WI38 (cell line): ENCODE measurements at regions not wholly inside any gene's neighbourhood (a gene's known extent, or its start where the extent isn't known, plus 50 kb on each side); places are given as distances from the start of the nearest gene placed in this dataset.
A peak's percentile ranks its signal among the peaks of the same experiment; 100 is the strongest.

ENCODE experiments used
- H3K4me3 ChIP-seq: 2 replicates; pipeline ENCODE4 v1.5.1; 2011; ENCODE audit warnings: low read depth, mild to moderate bottlenecking, control low read depth, low read length
- TF ChIP-seq, protein P1 (sequence below): IDR thresholded peaks from 2 replicates; pipeline ENCODE4 v1.5.1; 2012; ENCODE audit warnings: low read depth, mild to moderate bottlenecking, control low read depth, low read length

DNA sequence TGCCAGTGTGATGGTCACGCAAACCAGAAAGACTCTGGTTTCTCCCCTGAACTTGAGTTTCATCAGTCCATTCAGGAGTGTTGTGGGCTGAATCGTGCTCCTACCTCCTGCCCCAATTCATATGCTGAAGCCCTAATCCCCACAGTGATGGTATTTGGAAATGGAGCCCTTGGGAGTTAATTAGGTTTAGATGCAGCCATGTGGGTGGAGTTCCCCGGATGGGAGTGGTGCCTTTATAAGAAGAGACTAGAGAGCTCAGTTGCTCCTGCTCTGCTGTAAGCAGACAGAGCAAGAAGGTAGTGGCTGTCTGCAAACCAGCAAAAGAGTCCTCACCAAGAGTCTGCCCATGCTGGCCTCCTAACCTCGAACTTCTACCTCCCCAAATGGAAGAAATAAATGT, 160.3 kb upstream of the DYNLRB2 start:
- TF ChIP-seq, protein P1, sequence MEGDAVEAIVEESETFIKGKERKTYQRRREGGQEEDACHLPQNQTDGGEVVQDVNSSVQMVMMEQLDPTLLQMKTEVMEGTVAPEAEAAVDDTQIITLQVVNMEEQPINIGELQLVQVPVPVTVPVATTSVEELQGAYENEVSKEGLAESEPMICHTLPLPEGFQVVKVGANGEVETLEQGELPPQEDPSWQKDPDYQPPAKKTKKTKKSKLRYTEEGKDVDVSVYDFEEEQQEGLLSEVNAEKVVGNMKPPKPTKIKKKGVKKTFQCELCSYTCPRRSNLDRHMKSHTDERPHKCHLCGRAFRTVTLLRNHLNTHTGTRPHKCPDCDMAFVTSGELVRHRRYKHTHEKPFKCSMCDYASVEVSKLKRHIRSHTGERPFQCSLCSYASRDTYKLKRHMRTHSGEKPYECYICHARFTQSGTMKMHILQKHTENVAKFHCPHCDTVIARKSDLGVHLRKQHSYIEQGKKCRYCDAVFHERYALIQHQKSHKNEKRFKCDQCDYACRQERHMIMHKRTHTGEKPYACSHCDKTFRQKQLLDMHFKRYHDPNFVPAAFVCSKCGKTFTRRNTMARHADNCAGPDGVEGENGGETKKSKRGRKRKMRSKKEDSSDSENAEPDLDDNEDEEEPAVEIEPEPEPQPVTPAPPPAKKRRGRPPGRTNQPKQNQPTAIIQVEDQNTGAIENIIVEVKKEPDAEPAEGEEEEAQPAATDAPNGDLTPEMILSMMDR: no peak

DNA sequence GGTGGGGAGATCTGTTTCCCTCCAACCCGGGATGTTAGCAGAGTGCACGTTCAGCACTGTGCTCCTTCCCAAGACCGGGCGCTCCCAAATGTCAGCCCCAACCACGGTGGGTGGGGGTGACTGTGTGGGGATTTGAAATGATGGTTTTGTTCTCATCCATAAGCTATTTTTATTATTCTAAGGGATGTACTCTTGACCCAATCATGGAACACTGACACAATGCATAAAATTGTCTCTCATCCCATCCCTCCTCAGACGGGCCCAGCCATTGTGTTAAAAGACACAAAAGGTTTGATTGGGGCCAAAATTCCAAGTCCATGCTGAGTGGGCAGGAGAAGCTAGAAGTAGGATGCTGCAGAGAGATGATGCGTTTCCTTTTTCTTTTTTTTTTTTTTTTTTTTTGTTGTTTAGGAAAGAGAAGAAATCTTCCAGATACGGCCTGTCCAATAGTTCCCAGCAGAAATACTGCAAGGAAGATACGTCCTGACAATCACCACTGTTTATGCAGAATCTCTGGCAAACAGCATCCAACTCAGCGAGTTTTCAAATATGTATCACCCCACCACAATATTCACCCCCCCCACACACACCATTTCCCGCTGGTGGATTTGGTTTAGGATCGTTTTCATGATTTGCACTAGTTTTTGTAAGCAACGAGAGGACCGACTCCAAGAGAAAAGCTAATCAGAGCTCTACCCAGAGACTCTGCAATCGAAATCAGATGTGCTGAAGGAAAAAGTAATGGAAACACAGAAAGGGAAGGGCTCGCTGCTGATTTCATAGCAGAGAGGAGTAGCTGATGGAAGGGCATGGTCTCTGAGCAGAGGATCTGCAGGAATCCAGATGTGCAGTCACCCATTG, 163.5 kb upstream of the DYNLRB2 start:
- TF ChIP-seq, protein P1: no peak
- no peak overlapping the region for H3K4me3 ChIP-seq

More for the DNA sequence above, 160.3 kb upstream of the DYNLRB2 start:
- H3K4me3 ChIP-seq: no peak overlapping the region

DNA sequence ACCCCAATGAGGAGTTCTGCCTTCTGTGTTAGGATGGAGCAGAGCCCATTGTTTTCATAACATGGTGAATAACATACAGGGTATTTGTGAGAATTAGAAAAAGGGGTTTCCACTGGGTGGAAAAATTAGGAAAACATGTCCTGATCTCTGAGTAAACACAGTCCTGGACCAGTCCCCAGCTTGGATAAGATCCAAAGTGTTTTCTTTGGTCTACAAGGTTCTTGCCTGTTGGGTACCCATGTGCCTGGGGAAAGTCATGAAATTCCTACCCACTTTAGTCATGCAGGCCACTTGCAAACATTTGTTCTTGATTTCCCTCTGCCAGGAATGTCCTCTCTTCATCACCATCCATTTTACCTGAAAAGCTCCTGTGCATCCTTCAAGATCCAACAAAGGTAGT, 164.8 kb upstream of the DYNLRB2 start:
- H3K4me3 ChIP-seq: no peak overlapping the region
- TF ChIP-seq, protein P1: no peak

DNA sequence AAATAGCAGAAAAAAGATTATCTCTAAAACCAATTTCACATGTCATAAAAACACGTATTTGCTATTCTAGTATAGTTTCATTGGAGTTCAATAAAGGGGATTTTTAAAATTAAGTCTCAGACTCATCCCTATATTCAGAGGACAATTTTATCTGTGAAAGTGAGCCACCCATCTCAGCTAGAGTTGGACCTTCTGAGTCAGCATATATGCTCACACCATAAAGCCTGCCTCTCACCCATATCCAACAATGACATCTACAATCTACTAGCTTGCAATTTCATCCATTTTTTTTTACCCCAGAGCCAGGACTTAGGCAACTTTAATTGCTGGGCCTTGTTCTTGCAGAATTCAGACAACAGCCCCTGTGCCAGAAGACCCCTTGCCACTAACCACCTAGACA, 165.3 kb upstream of the DYNLRB2 start:
- no peak overlapping the region for H3K4me3 ChIP-seq
- TF ChIP-seq, protein P1: no peak

DNA sequence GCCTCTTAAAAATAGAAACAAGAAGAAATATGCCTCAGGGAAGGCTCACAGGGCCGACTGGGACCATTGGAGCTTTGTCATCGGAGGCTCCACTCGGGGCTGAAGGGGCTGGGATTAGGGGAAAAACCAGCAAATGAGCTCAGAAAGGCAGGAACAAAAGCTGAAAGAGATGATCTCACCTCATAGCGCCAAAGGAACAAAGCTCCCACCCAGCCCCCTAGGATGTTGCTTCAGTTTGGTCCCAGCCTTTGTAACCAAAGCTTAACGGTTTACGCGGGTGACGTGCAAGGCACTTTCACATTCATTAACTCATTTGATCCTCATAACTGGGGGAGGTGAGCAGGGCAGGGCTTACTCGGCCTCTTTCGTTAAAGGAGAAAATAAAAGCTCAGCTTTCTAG, 168.5 kb upstream of the DYNLRB2 start:
- TF ChIP-seq, protein P1: no peak
- H3K4me3 ChIP-seq: no peak overlapping the region

DNA sequence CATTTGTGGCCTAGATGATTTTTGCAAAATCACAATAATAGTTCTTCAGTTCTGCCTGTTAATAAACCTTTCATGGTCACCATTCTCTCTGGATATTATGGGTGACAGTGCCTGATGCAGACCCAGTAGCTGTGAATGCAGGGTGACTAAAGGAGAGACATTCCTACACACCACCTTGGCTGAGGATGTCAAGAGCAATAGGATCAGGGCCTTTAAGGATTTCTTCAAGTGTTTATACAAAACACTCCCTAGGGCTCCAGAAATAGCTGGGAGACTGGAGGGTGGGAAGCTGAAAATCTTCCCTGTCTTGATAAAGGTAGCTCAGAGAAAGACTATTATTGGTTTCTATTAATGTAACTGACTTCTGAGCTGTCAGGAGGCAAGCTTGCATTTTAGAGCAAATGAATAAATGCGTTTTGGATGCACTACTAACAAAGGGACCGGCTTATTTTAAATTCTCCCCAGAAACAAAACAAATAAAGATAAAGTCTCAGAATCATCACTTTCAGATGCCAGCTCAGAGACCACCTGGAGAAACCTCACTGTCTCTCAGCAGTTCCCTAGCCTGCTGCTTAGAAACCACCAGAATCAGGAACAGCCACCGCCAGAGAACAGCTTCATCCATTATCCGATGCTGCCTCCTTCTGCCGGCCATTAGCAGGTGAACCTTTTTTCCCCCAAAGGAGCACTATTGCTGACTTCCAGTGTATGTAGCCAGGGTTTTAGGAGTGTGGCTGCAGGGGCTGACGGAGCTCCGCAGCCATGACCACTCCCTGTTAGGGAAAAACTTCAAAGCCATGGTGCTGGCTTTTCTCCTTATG, 171.4 kb upstream of the DYNLRB2 start:
- TF ChIP-seq, protein P1: peak; percentile 45; the same call in 1 of the 2 replicates
- H3K4me3 ChIP-seq: no peak overlapping the region
